ENCODE measurements at regions not wholly inside any gene's neighbourhood (a gene's known extent, or its start where the extent isn't known, plus 50 kb on each side); places are given as distances from the start of the nearest gene placed in this dataset.

DNA sequence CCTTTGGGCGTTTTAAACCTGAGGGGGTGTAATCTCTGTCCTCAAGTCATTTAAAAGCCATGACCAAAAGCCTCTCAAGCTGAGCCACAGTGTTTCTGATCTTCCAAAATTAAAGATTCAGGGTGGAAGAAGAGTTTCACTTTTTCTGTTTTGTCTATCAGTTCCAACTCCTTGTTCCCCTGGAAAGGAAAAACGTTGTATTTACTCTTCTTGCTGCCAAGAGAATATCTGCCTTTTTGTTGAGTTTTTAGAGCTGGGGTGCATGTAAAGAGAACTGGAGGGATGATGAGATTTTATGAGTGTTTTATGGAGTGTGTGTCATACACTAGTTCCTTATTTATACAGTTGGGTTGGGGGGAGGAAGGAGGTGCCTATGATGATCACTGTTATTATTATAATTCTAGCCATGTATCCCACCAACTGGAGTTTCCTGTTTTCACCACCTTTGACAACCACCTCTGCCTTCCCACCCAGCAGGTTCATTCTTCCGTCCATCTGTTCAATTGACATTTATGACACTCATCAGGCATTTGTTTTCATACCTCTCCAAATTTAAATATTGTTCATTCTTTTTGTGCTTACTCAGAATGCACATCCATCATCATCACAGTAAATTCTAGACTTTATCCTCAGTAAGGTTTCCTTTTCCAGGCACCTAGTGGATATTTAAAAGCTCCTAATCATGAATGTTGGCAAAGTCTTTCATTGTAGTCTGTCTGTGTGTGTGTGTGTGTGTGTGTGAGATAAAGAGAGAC, 97.9 kb upstream of the MPDZ start:
- Mint-ChIP-seq H3K36me3 (ENCODE audit: unreplicated experiment) (no peaks in the 10 kb centered on the region), H3K4me3 (ENCODE audit: unreplicated experiment) (no peak overlapping the region), H3K9me3 (ENCODE audit: unreplicated experiment) (no peaks in the 10 kb centered on the region), H3K27ac (ENCODE audit: unreplicated experiment) (no peak overlapping the region), H3K4me1 (ENCODE audit: low read depth, unreplicated experiment) (no peaks in the 10 kb centered on the region), H3K27me3 (ENCODE audit: unreplicated experiment) (no peaks in the 10 kb centered on the region)
- DNase-seq, result no peak
- TF ChIP-seq, protein P1, sequence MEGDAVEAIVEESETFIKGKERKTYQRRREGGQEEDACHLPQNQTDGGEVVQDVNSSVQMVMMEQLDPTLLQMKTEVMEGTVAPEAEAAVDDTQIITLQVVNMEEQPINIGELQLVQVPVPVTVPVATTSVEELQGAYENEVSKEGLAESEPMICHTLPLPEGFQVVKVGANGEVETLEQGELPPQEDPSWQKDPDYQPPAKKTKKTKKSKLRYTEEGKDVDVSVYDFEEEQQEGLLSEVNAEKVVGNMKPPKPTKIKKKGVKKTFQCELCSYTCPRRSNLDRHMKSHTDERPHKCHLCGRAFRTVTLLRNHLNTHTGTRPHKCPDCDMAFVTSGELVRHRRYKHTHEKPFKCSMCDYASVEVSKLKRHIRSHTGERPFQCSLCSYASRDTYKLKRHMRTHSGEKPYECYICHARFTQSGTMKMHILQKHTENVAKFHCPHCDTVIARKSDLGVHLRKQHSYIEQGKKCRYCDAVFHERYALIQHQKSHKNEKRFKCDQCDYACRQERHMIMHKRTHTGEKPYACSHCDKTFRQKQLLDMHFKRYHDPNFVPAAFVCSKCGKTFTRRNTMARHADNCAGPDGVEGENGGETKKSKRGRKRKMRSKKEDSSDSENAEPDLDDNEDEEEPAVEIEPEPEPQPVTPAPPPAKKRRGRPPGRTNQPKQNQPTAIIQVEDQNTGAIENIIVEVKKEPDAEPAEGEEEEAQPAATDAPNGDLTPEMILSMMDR (IDR thresholded peaks at IDR 0.05; ENCODE audit: partially characterized antibody, unreplicated experiment), result no peak

DNA sequence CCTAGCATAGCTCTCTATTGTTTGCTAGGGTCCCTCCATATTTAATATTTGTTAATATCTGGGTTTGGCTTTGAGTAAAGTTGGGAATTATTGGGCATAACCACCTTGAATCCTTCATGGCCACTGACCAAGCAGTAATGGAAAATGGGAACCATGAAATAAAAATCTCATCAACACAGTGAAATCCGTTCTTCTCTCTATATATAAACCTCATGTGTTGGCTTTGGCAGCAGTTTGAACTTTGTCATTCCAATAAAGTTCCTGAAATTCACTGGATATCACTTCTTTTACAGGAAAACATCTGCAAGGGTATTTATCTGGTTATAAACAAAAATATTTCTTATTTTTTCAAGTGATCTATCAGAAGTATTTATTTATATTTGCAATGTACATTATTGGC, 93.0 kb upstream of the MPDZ start:
- DNase-seq, result no peak
- H3K27ac Mint-ChIP-seq (ENCODE audit: unreplicated experiment), result no peak overlapping the region
- TF ChIP-seq, protein P1 (IDR thresholded peaks at IDR 0.05; ENCODE audit: partially characterized antibody, unreplicated experiment), result no peak

DNA sequence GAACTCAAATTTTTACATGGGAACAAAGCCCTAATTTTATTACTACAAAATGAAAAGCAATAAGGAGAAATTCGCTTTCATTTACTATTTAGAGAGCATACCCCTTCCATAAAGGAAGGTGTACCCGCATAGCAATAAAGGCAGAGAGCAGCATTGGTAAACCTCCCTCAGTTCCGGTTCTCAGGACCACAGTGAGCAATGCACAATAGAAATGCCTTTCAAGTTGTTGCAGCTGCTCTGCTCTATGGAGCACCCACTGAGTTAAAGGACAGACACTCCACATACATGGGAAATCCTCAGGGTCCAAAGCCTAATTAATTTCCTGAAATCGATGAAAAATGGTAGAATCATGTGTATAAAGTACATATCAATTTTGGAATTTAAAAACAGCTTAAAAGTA, 89.9 kb upstream of the MPDZ start:
- Mint-ChIP-seq H3K36me3 (ENCODE audit: unreplicated experiment) (no peaks in the 10 kb centered on the region), H3K27ac (ENCODE audit: unreplicated experiment) (no peak overlapping the region), H3K9me3 (ENCODE audit: unreplicated experiment) (no peaks in the 10 kb centered on the region), H3K4me3 (ENCODE audit: unreplicated experiment) (no peak overlapping the region), H3K27me3 (ENCODE audit: unreplicated experiment) (no peaks in the 10 kb centered on the region), H3K4me1 (ENCODE audit: low read depth, unreplicated experiment) (no peaks in the 10 kb centered on the region)
- no peak for DNase-seq
- TF ChIP-seq, protein P1 (IDR thresholded peaks at IDR 0.05; ENCODE audit: partially characterized antibody, unreplicated experiment), result no peak

More for the DNA sequence above, 93.0 kb upstream of the MPDZ start:
- no peaks in the 10 kb centered on the region for H3K4me1 Mint-ChIP-seq (ENCODE audit: low read depth, unreplicated experiment)
- H3K36me3 Mint-ChIP-seq (ENCODE audit: unreplicated experiment), result no peaks in the 10 kb centered on the region
- H3K27me3 Mint-ChIP-seq (ENCODE audit: unreplicated experiment), result no peaks in the 10 kb centered on the region
- no peaks in the 10 kb centered on the region for H3K9me3 Mint-ChIP-seq (ENCODE audit: unreplicated experiment)
- no peak overlapping the region for H3K4me3 Mint-ChIP-seq (ENCODE audit: unreplicated experiment)

DNA sequence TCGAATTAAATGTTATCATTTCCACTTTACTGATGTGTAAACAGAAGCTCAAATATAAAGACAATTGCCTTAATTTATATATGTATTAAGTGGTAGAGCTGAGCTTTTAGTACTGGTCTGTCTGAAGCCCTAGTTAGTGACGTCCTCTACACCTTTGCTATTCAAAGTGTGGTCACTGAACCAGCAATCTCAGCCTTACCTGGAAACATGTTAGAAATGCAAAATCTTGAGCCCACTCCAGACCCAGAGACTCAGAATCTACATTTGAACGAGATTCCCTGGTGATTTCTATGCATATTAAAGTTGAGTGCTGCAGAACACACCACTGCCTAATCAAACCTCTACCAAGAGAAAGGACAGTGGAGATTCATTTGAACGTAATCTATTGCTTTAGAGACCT, 88.3 kb upstream of the MPDZ start:
- Mint-ChIP-seq H3K36me3 (ENCODE audit: unreplicated experiment) (no peaks in the 10 kb centered on the region), H3K27ac (ENCODE audit: unreplicated experiment) (no peak overlapping the region), H3K4me3 (ENCODE audit: unreplicated experiment) (no peak overlapping the region), H3K27me3 (ENCODE audit: unreplicated experiment) (no peaks in the 10 kb centered on the region), H3K4me1 (ENCODE audit: low read depth, unreplicated experiment) (no peaks in the 10 kb centered on the region), H3K9me3 (ENCODE audit: unreplicated experiment) (no peaks in the 10 kb centered on the region)
- DNase-seq, result no peak
- TF ChIP-seq, protein P1 (IDR thresholded peaks at IDR 0.05; ENCODE audit: partially characterized antibody, unreplicated experiment), result no peak

DNA sequence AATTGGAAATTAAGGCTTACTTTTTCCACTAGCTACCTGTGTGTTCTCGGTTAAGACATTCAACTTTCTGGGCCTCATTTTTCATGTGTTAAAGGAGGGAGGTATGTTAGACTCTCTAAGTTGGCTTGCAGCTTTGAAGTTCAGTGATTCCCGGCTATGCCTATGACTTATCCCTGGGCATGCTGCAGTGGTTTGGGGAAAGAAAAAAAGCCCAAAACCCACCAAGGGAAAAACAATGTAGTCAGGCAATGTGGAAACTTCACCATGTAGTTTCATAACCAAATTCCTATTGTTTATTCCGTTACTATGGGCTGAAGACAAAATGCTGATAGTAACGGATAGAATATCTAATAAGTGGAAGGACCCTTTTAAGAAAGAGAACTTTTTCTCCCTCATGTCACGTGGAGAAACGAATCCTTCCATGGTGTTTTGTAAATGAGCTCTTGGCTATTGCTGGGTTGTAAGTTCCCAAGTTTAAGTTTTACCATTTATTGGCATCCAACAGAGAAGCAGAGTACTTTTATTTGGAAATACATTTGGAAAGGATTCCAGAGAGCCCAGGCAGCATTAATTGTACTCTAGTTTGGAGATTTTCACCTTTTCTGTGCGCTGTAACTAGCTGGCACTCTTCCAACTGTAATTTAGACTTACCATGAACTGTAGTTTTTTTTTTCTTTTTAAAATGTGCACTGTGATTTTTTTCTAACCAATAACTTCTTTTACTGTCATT, 84.9 kb upstream of the MPDZ start:
- no peak for DNase-seq
- no peaks in the 10 kb centered on the region for H3K4me1 Mint-ChIP-seq (ENCODE audit: low read depth, unreplicated experiment)
- H3K36me3 Mint-ChIP-seq (ENCODE audit: unreplicated experiment), result no peaks in the 10 kb centered on the region
- H3K4me3 Mint-ChIP-seq (ENCODE audit: unreplicated experiment), result no peak overlapping the region
- no peak overlapping the region for H3K27ac Mint-ChIP-seq (ENCODE audit: unreplicated experiment)
- TF ChIP-seq, protein P1 (IDR thresholded peaks at IDR 0.05; ENCODE audit: partially characterized antibody, unreplicated experiment), result no peak
- no peaks in the 10 kb centered on the region for H3K9me3 Mint-ChIP-seq (ENCODE audit: unreplicated experiment)
- H3K27me3 Mint-ChIP-seq (ENCODE audit: unreplicated experiment), result no peaks in the 10 kb centered on the region
